WTC11 (cell line): ENCODE measurements at regions not wholly inside any gene's neighbourhood (a gene's known extent, or its start where the extent isn't known, plus 50 kb on each side); places are given as distances from the start of the nearest gene placed in this dataset.

Source experiments
- ATAC-seq: fragments of 200-7000 bp; cut with Tn5 transposase; 2 replicates; pipeline ENCODE4 v1.10.0; 2021; ENCODE audit warnings: mild to moderate bottlenecking, moderate library complexity
- CTCF ChIA-PET: fragments of 300-600 bp; sonication (Branson Sonifier 250); formaldehyde crosslinking; loops from one replicate; lab custom pipeline; 2021; ENCODE audit warnings: antibody characterized with exemption; lab: Charles Lee
- POLR2A ChIA-PET: fragments of 350-600 bp; sonication (Branson Sonifier 250); formaldehyde crosslinking; loops from one replicate; lab custom pipeline; 2021; ENCODE audit warnings: antibody characterized with exemption; lab: Charles Lee
- DNase-seq: peaks from one replicate; pipeline ENCODE4 v3.0.0; 2021; ENCODE audit warnings: low spot score
- H3K27ac Mint-ChIP-seq: 2 replicates; pipeline ENCODE4 v1.8.0; 2021; ENCODE audit warnings: mixed read lengths
- H3K27me3 Mint-ChIP-seq: 2 replicates; pipeline ENCODE4 v1.8.0; 2021; ENCODE audit warnings: low read depth, mild to moderate bottlenecking, moderate library complexity, mixed read lengths
- H3K36me3 Mint-ChIP-seq: 2 replicates; pipeline ENCODE4 v1.8.0; 2021; ENCODE audit warnings: mixed read lengths
- H3K4me1 Mint-ChIP-seq: 2 replicates; pipeline ENCODE4 v1.8.0; 2022; ENCODE audit warnings: mixed read lengths
- H3K4me3 Mint-ChIP-seq: 2 replicates; pipeline ENCODE4 v1.8.0; 2021; ENCODE audit warnings: mild to moderate bottlenecking, moderate library complexity, mixed read lengths
- H3K9me3 Mint-ChIP-seq: 2 replicates; pipeline ENCODE4 v1.8.0; 2021; ENCODE audit warnings: mixed read lengths
- CBFB ChIP-seq: sonication (generic); formaldehyde crosslinking; IDR thresholded peaks from 2 replicates; pipeline ENCODE4 v1.8.1; 2022; ENCODE audit warnings: mild to moderate bottlenecking, low read depth, missing genetic modification reagents
- E2F4 ChIP-seq: sonication (generic); formaldehyde crosslinking; IDR thresholded peaks from 2 replicates; pipeline ENCODE4 v1.8.1; 2022; ENCODE audit warnings: low read depth, mild to moderate bottlenecking, moderate library complexity, missing genetic modification reagents, borderline replicate concordance
- E2F5 ChIP-seq: sonication (generic); formaldehyde crosslinking; IDR thresholded peaks from 2 replicates; pipeline ENCODE4 v1.8.1; 2022; ENCODE audit warnings: mild to moderate bottlenecking, moderate library complexity, missing genetic modification reagents
- ERG ChIP-seq: fragments of 250-450 bp; sonication (Bioruptor Pico); IDR thresholded peaks from 2 replicates; pipeline ENCODE4 v1.8.0; 2021; ENCODE audit warnings: mild to moderate bottlenecking
- ESRRA ChIP-seq: sonication (generic); formaldehyde crosslinking; IDR thresholded peaks from 2 replicates; pipeline ENCODE4 v1.8.1; 2022; ENCODE audit warnings: mild to moderate bottlenecking, missing genetic modification reagents, borderline replicate concordance
- GRHL2 ChIP-seq: fragments of 250-450 bp; sonication (Bioruptor Pico); IDR thresholded peaks from 2 replicates; pipeline ENCODE4 v1.8.0; 2022; ENCODE audit warnings: mild to moderate bottlenecking, moderate library complexity; ENCODE audit not compliant: insufficient replicate concordance, severe bottlenecking
- IRF2 ChIP-seq: sonication (generic); formaldehyde crosslinking; IDR thresholded peaks from 2 replicates; pipeline ENCODE4 v1.8.0; 2022; ENCODE audit warnings: low read depth, missing genetic modification reagents, borderline replicate concordance
- PRDM15 ChIP-seq: sonication (generic); formaldehyde crosslinking; IDR thresholded peaks from 2 replicates; pipeline ENCODE4 v1.8.0; 2022; ENCODE audit warnings: missing genetic modification reagents
- PREB ChIP-seq: sonication (generic); formaldehyde crosslinking; IDR thresholded peaks from 2 replicates; pipeline ENCODE4 v1.8.1; 2022; ENCODE audit warnings: mild to moderate bottlenecking, missing genetic modification reagents, moderate library complexity, borderline replicate concordance
- RELA ChIP-seq: sonication (generic); formaldehyde crosslinking; IDR thresholded peaks from 2 replicates; pipeline ENCODE4 v1.8.1; 2022; ENCODE audit warnings: missing genetic modification reagents, mild to moderate bottlenecking, borderline replicate concordance
- SMAD4 ChIP-seq: sonication (generic); formaldehyde crosslinking; IDR thresholded peaks from 2 replicates; pipeline ENCODE4 v1.8.0; 2022; ENCODE audit warnings: mild to moderate bottlenecking, missing genetic modification reagents
- TEAD1 ChIP-seq: sonication (generic); formaldehyde crosslinking; IDR thresholded peaks from 2 replicates; pipeline ENCODE4 v1.8.0; 2022; ENCODE audit warnings: mild to moderate bottlenecking, missing genetic modification reagents
- USF2 ChIP-seq: sonication (generic); formaldehyde crosslinking; IDR thresholded peaks from 2 replicates; pipeline ENCODE4 v1.8.1; 2023; ENCODE audit warnings: mild to moderate bottlenecking, missing genetic modification reagents, moderate library complexity
- ZNF281 ChIP-seq: sonication (generic); formaldehyde crosslinking; IDR thresholded peaks from 2 replicates; pipeline ENCODE4 v1.8.0; 2023; ENCODE audit warnings: mild to moderate bottlenecking, missing genetic modification reagents
- ZNF425 ChIP-seq: fragments of 250-450 bp; sonication (Bioruptor Pico); conservative IDR thresholded peaks from 2 replicates; pipeline ENCODE4 v1.9.0; 2021; ENCODE audit warnings: mild to moderate bottlenecking
- ZNF512 ChIP-seq: sonication (generic); formaldehyde crosslinking; IDR thresholded peaks from 2 replicates; pipeline ENCODE4 v1.8.1; 2022; ENCODE audit warnings: missing genetic modification reagents, borderline replicate concordance

GRCh38 chr3:194072097-194072428 is 63.9 kb upstream of the HES1 start (continued):
- TF ChIP-seq ZNF512 (CRISPR knock-in tag) (no peak), IRF2 (CRISPR knock-in tag) (no peak), RELA (no peak)
- TF ChIP-seq, all 79 proteins: peak for 0

GRCh38 chr3:194072691-194073279 is 63.2 kb upstream of the HES1 start:
- Mint-ChIP-seq H3K9me3 (peaks cover 15% of the 10 kb centered on the region), H3K36me3 (peaks cover 14% of the 10 kb centered on the region), H3K27ac (no peak overlapping the region), H3K4me3 (no peak overlapping the region), H3K27me3 (peaks cover 40% of the 10 kb centered on the region), H3K4me1 (peaks cover 10% of the 10 kb centered on the region)
- ATAC-seq, result no peak
- ChIA-PET POLR2A (no interaction called here), CTCF (interaction anchor here (0.6 to 1.2 kb wide), 2 partner anchors 76 to 292 kb away, joined by 3 to 5 read pairs; no protein-coding TSS in a partner anchor)
- no peak for DNase-seq
- TF ChIP-seq CBFB, result no peak
- no peak for TF ChIP-seq PREB (CRISPR knock-in tag)
- TF ChIP-seq E2F5, result no peak
- TF ChIP-seq ERG (CRISPR knock-in tag), result no peak
- no peak for TF ChIP-seq GRHL2 (CRISPR knock-in tag)
- TF ChIP-seq USF2 (CRISPR knock-in tag), result no peak
- no peak for TF ChIP-seq TEAD1 (CRISPR knock-in tag)
- no peak for TF ChIP-seq PRDM15
- TF ChIP-seq E2F4, result no peak
- no peak for TF ChIP-seq ESRRA (CRISPR knock-in tag)
- TF ChIP-seq ZNF425 (CRISPR knock-in tag), result no peak
- TF ChIP-seq SMAD4 (CRISPR knock-in tag), result no peak
- no peak for TF ChIP-seq ZNF281
